Lower leg skin (tissue), 3 donors: ENCODE measurements at regions not wholly inside any gene's neighbourhood (a gene's known extent, or its start where the extent isn't known, plus 50 kb on each side); places are given as distances from the start of the nearest gene placed in this dataset.

Experiments
- CTCF ChIP-seq, 3 donors: fragments of 450-650 bp; IDR thresholded peaks; one replicate each; pipeline ENCODE4 v1.5.1; 2016; ENCODE audit warnings: antibody characterized with exemption in 3 of 3, mild to moderate bottlenecking in 3 of 3, moderate library complexity in 2 of 3
- POLR2A ChIP-seq, 2 donors: fragments of 450-650 bp; IDR thresholded peaks; one replicate each; pipeline ENCODE4 v1.6.1; 2016 to 2017; ENCODE audit warnings: antibody characterized with exemption in 2 of 2, mild to moderate bottlenecking in 1 of 2, moderate library complexity in 1 of 2

- TF ChIP-seq CTCF (IDR thresholded peaks at IDR 0.05) (no peak), POLR2A (IDR thresholded peaks at IDR 0.05) (no peak)
These were observed 84.9 kb upstream of the PCBD1 start for GRCh38 chr10:70973275-70973674.
